Rectal smooth muscle tissue (tissue), 1 donor: ENCODE measurements at regions not wholly inside any gene's neighbourhood (a gene's known extent, or its start where the extent isn't known, plus 50 kb on each side); places are given as distances from the start of the nearest gene placed in this dataset.
"Not testable (repeated sequence)": the region's sequence is repeated elsewhere in the genome, so short reads cannot be mapped to it uniquely, and the experiment has no call there.

Source experiments
- H3K27ac ChIP-seq: one replicate; pipeline ENCODE4 v1.7.0; 2013; ENCODE audit warnings: low read depth, low read length, inconsistent platforms
- H3K27me3 ChIP-seq: one replicate; pipeline ENCODE4 v1.7.0; 2013; ENCODE audit warnings: low read length; ENCODE audit not compliant: control insufficient read depth, insufficient read depth
- H3K36me3 ChIP-seq: one replicate; pipeline ENCODE4 v1.7.0; 2013; ENCODE audit warnings: low read length; ENCODE audit not compliant: control insufficient read depth, insufficient read depth
- H3K4me1 ChIP-seq: one replicate; pipeline ENCODE4 v1.7.0; 2013; ENCODE audit warnings: low read length; ENCODE audit not compliant: control insufficient read depth, insufficient read depth
- H3K4me3 ChIP-seq: one replicate; pipeline ENCODE4 v1.7.0; 2013; ENCODE audit warnings: low read length
- H3K9ac ChIP-seq: one replicate; pipeline ENCODE4 v1.7.0; 2013; ENCODE audit warnings: low read length

DNA sequence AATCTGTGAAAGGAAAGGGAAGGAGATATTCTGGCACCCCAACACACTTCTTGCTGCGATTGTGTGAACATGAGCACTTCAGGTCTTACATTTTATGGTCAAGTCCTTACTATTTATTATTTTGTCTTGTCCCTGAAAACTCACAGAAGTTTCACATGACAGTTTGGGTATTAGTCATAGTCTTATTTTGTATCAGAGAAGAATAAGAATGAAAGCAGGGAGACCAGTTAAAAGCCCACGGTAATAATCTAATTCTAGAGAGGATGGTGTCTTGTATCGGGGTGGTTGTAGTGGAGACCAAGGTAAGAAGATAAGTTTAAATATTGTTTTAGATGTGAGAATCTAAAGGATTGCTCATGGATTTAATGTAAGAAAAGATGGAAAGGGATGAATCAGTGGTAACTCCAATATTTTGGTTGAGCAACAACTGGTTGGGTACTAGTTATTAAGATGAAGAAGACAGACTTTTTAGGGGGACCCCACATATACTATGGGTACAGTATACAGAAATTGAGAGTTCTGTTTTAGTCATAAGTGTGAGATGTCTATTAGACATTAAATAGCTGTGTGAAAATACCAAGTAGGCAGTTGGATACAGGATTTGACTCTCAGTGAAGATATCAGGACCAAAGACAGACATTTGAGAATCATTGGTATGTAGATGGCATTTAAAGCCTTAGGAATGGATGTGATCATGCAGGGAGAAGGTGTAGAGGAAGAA, 227.6 kb downstream of the MFSD1 start:
- H3K9ac ChIP-seq: no peak overlapping the region
- H3K27ac ChIP-seq: no peak overlapping the region
- no peaks in the 10 kb centered on the region for H3K27me3 ChIP-seq
- no peaks in the 10 kb centered on the region for H3K36me3 ChIP-seq
- no peaks in the 10 kb centered on the region for H3K4me1 ChIP-seq
- no peak overlapping the region for H3K4me3 ChIP-seq

DNA sequence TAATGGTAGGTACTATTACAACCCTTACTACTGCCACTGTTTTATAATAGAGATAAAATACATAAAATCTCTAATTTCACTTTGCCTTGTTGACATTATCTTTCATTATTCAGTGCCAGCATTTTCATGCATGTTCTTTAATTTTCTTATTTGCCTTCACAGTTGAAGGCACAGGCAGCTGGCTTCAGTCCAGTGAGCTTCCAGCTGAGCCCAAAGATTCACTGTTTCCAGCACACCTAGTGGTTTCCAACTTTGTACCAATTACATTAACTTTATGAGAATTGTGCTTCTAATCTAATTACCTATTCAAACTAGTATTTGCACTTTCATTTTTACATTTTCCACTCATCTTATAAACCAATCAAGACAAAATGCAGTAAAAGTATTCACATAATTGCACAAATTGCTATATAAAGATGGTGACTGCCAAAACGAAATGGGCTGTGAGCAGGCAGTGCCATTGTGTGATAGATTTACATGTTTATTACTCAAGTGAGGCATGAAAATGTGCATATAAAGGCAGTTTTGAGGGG, 228.3 kb downstream of the MFSD1 start:
- Histone ChIP-seq H3K27ac (no peak overlapping the region), H3K9ac (no peak overlapping the region), H3K36me3 (no peaks in the 10 kb centered on the region), H3K27me3 (no peaks in the 10 kb centered on the region), H3K4me1 (no peaks in the 10 kb centered on the region), H3K4me3 (no peak overlapping the region)

DNA sequence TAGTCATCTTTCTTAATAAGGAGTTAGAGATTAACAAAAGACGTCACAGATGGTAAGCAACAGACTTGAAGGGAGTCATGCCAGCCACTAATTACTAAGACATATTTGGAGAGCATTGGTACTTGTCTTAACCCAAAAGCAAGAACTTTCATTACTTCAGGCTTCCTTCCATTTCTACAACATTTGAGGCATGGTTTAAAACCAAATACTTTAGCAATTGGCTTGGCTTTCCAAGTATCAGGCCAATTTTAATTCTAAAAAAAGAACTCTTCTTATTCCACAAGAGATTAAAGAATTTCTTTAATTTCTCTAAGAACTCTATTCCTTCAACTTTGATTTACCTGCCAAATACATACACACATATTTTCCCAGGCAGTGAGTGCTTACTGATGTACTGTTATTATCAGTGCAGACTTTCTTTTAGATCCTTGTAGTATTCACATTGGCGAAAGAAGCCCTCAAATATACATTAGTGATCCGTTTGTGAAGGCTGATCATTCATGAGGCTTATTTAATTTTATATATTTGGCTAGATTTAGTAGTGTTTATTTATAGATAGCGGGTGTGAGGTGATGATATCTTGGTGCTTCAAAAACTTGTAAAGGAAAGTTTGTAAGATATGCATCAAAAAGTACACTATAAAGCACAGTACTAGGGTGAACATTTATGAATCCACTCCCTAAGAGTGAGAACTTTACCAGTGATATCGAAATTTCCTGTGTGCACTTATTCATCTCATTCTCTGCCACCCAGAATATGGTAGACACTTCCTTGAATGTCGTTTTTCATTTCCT, 229.2 kb downstream of the MFSD1 start:
- Histone ChIP-seq H3K27me3 (no peaks in the 10 kb centered on the region), H3K4me3 (no peak overlapping the region), H3K36me3 (no peaks in the 10 kb centered on the region), H3K4me1 (no peaks in the 10 kb centered on the region), H3K9ac (no peak overlapping the region), H3K27ac (no peak overlapping the region)

DNA sequence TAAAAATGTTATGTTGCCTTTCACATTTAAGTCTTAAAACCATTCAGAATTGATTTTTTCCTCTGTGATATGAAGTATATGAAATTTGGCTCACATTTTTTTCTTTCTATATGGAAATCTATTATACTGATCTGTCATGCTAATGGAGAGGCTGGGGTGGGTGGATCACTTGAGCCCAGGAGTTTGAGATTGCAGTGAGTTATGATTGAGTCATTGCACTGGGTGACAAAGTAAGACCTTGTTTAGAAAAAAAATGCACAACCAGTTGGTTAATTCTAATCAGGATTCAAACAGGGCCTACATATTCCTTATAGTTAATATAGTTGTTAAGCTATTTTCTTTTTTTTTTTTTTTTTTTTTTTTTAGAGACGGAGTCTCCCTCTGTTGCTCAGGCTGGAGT, 230.5 kb downstream of the MFSD1 start:
- Histone ChIP-seq H3K36me3 (no peaks in the 10 kb centered on the region), H3K27me3 (no peaks in the 10 kb centered on the region)

DNA sequence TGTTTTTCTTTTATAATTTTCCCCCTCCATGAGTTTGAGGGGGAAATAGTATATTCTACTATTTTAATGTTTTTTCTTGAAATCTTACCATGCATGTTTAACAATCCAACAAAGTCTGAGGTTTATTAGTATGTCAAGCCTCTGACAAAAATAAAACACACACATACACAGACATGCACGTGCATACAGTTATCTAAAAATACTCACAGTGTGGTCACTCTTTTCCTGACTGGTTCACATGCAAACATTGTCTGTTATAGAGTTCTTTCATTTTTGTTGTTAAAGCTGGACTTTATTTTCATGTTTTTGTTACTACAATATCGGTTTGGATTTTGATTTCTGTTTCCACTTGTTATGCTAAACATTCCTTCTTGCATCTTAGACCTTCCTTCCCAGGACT, 236.6 kb downstream of the MFSD1 start:
- H3K4me3 ChIP-seq: no peak overlapping the region
- H3K4me1 ChIP-seq: no peaks in the 10 kb centered on the region
- H3K36me3 ChIP-seq: no peaks in the 10 kb centered on the region
- no peak overlapping the region for H3K9ac ChIP-seq
- no peaks in the 10 kb centered on the region for H3K27me3 ChIP-seq
- no peak overlapping the region for H3K27ac ChIP-seq

More for the DNA sequence above, 230.5 kb downstream of the MFSD1 start:
- Histone ChIP-seq H3K27ac (no peak overlapping the region), H3K4me1 (no peaks in the 10 kb centered on the region), H3K9ac (no peak overlapping the region), H3K4me3 (no peak overlapping the region)

DNA sequence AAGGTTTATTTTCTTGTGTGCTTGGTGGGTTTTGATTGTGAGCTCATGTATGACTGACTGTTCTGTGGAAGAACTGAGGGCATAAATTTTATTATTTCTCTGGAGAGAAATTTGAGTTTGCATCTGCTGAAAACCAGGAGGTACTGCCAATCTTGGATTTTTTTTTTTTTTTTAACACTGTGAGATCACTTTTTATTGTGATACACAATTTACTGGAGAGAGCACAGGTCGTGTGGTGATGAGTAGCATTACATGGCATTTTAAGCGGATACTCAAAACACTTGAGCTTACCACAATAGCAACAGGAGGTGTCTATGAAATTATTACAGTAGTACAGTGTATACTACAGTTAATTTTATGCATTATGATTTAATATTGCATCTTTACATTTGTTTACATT, 237.4 kb downstream of the MFSD1 start:
- Histone ChIP-seq H3K27ac (no peak overlapping the region), H3K9ac (no peak overlapping the region), H3K36me3 (no peaks in the 10 kb centered on the region), H3K4me1 (no peaks in the 10 kb centered on the region), H3K4me3 (no peak overlapping the region), H3K27me3 (no peaks in the 10 kb centered on the region)

DNA sequence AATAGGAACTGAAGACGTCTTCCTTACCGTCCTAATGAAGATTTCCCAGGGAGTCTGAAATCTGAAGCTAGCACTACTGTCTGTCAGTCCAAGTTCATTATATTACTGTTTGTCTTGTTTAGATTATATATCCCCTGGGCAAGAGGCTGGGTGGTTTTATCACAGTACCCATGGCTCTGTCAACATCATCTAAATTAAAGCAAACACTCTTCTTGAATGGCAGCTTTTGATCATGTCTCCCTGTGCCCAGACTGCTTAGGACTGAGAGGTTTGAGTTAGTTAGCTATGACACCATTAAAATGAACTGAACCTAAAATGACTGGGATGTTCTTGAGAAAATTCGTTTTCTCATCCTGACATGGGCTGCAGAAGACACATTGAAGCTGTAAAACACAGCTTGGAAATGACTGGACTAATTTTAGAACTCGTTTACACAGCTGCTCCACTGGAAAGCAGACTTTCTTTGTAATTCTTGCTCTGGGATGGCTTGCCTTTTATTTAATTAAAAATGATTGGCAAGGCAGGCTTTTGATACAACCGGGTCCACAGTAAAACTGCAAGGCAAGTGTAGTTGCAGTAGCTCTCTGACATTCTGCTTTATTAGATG, 243.5 kb downstream of the MFSD1 start:
- no peaks in the 10 kb centered on the region for H3K4me1 ChIP-seq
- H3K9ac ChIP-seq: no peak overlapping the region
- no peak overlapping the region for H3K4me3 ChIP-seq
- no peaks in the 10 kb centered on the region for H3K36me3 ChIP-seq
- H3K27ac ChIP-seq: no peak overlapping the region
- no peaks in the 10 kb centered on the region for H3K27me3 ChIP-seq

DNA sequence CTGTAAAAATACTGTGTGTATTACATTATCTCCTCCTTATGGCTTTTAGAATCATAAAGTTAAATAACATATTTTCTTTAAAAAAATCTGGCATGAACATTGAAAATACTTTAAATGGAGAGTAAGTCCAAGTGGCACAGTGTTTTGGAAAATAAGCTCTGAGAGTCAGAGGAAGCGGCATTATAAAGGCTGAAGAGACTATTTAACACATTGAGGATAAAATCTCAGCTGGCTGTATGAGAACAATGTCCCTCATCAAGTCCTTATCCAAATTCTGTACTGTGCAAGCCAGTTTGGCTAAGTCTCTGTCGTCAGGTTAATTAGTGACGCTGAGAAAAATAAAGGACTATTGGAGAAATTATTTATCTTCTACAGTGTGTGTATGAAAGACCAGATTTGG, 245.5 kb downstream of the MFSD1 start:
- no peaks in the 10 kb centered on the region for H3K36me3 ChIP-seq
- no peak overlapping the region for H3K27ac ChIP-seq
- H3K27me3 ChIP-seq: no peaks in the 10 kb centered on the region
- no peaks in the 10 kb centered on the region for H3K4me1 ChIP-seq
- no peak overlapping the region for H3K9ac ChIP-seq
- H3K4me3 ChIP-seq: no peak overlapping the region

DNA sequence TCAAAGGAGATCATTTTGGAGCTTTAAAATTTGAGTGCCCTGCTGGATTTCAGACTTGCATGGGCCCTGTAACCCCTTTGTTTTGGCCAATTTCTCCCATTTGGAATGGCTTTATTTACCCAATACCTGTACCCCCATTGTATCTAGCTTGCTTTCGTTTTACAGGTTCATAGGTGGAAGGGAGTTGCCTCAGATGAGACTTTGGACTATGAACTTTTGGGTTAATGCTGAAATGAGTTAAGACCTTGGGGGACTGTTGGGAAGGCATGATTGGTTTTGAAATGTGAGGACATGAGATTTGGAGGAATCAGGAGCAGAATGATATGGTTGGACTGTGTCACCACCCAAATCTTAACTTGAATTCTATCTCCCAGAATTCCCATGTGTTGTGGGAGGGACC, 250.6 kb downstream of the MFSD1 start:
- not testable (repeated sequence) for H3K4me3 ChIP-seq, H3K27ac ChIP-seq, H3K27me3 ChIP-seq, H3K9ac ChIP-seq, H3K4me1 ChIP-seq, H3K36me3 ChIP-seq

DNA sequence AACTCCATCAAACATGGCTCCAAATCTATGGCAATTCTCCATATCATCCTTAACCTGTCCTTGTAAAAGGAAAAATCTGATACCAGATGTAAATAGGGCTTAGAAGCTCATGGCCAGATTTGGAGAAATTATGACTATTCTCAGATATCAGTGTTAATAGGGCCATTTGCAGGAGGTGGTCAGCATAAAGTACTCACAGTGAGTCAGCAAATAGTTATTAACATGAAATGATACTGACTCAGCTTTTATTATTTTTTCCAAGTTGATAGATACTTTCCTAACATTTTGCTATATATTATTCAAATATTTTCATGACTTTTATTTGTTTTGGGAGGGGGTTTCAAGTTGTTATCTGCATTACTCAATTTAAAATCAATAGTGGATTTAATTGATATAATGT, 255.8 kb downstream of the MFSD1 start:
- Histone ChIP-seq H3K4me3 (no peak overlapping the region), H3K4me1 (no peaks in the 10 kb centered on the region), H3K9ac (no peak overlapping the region), H3K27me3 (no peaks in the 10 kb centered on the region), H3K36me3 (no peaks in the 10 kb centered on the region), H3K27ac (no peak overlapping the region)

DNA sequence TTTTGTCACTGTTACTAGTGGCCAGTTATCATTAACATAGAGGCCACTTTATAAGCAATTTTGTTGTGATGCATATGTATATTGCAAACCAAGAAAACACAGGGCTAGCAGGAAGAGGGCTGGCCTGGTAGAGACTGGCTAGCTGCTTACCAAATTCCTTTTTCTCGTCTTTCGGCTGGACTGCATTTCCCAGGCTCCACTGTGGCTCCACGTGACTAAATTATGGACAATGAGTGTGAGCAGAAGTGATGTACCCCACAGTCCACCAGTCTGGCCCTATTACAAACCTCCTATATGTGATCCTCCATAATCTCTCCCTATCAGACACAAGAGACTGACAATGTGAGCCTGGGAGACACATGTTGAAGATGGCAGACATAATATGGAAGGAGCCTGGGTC, 257.0 kb downstream of the MFSD1 start:
- Histone ChIP-seq H3K9ac (no peak overlapping the region), H3K36me3 (no peaks in the 10 kb centered on the region), H3K27me3 (no peaks in the 10 kb centered on the region), H3K4me3 (no peak overlapping the region), H3K27ac (no peak overlapping the region), H3K4me1 (no peaks in the 10 kb centered on the region)

DNA sequence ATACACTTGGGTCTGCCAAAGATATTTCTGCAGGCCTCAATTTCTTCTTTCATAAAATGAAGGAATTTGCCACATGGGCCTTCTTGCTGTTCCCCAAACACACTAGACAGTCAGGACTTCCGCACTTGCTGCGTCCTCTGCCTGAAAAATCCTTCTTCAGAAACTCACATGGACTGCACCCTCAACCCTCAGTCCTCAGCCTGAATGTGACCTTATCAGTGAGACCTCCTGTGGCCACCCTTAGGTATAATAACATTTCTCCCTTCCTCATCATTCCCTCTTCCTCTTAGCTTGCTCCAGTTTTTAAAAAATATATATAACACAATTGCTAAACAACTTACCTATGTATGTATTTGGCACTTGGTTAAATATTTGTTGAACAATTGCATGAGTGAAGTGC, 257.5 kb downstream of the MFSD1 start:
- Histone ChIP-seq H3K36me3 (no peaks in the 10 kb centered on the region), H3K4me3 (no peak overlapping the region), H3K4me1 (no peaks in the 10 kb centered on the region), H3K27me3 (no peaks in the 10 kb centered on the region), H3K27ac (no peak overlapping the region), H3K9ac (no peak overlapping the region)
